CD4-positive, alpha-beta T cell (primary cell): ENCODE measurements at regions not wholly inside any gene's neighbourhood (a gene's known extent, or its start where the extent isn't known, plus 50 kb on each side); places are given as distances from the start of the nearest gene placed in this dataset.

Experiments used
- ATAC-seq: fragments of 200-7000 bp; cut with Tn5 transposase; one replicate; pipeline ENCODE4 v1.10.0; 2022; ENCODE audit warnings: mild to moderate bottlenecking; ENCODE audit not compliant: poor library complexity
- CTCF ChIA-PET: fragments of 350-600 bp; sonication (Branson Sonifier 250); formaldehyde crosslinking; loops from one replicate; lab custom pipeline; 2021; ENCODE audit warnings: antibody characterized with exemption, inconsistent platforms; lab: Charles Lee
- POLR2A ChIA-PET: fragments of 350-600 bp; sonication (Branson Sonifier 250); formaldehyde crosslinking; loops from one replicate; lab custom pipeline; 2021; ENCODE audit warnings: antibody characterized with exemption, inconsistent platforms; lab: Charles Lee
- DNase-seq, 14 experiments: peaks; one replicate each; pipeline ENCODE4 v3.0.0-alpha.2; 2013 to 2020; ENCODE audit warnings: mixed read lengths in 2 of 14
- H3K27ac ChIP-seq, 2 donors: one replicate each; pipeline versions ENCODE4 v1.5.1 to v1.7.0; 2013; ENCODE audit warnings: low read length in 2 of 2, low read depth in 1 of 2, mild to moderate bottlenecking in 1 of 2
- H3K27me3 ChIP-seq, 2 experiments: 1 replicate in 1 of 2; 2 replicates in 1 of 2; pipeline versions ENCODE4 v1.6.1 to v1.7.0; 2013; ENCODE audit warnings: low read length in 2 of 2, control low read depth in 1 of 2, mild to moderate bottlenecking in 1 of 2, moderate library complexity in 1 of 2; ENCODE audit not compliant: insufficient read depth in 2 of 2, control insufficient read depth in 1 of 2
- H3K36me3 ChIP-seq: one replicate; pipeline ENCODE4 v1.6.1; 2013; ENCODE audit warnings: low read length, control low read depth; ENCODE audit not compliant: insufficient read depth
- H3K4me1 ChIP-seq: one replicate; pipeline ENCODE4 v1.6.1; 2013; ENCODE audit warnings: low read length, control low read depth; ENCODE audit not compliant: insufficient read depth
- H3K4me3 ChIP-seq: one replicate; pipeline ENCODE4 v1.5.1; 2013; ENCODE audit warnings: mild to moderate bottlenecking, low read length, moderate library complexity
- H3K9me3 ChIP-seq, 2 experiments: 1 replicate in 1 of 2; 2 replicates in 1 of 2; pipeline versions ENCODE4 v1.6.1 to v1.7.0; 2013; ENCODE audit warnings: low read length in 2 of 2, mild to moderate bottlenecking in 2 of 2, control low read depth in 1 of 2, moderate library complexity in 1 of 2; ENCODE audit not compliant: control insufficient read depth in 1 of 2, insufficient read depth in 1 of 2
- H3K27ac Mint-ChIP-seq: one replicate; pipeline ENCODE4 v1.8.0; 2020; ENCODE audit warnings: mixed read lengths
- H3K27me3 Mint-ChIP-seq: one replicate; pipeline ENCODE4 v1.8.0; 2021; ENCODE audit warnings: mixed read lengths
- H3K36me3 Mint-ChIP-seq: one replicate; pipeline ENCODE4 v1.8.0; 2021; ENCODE audit warnings: low read depth, mixed read lengths
- H3K4me1 Mint-ChIP-seq: one replicate; pipeline ENCODE4 v1.8.0; 2021; ENCODE audit warnings: low read depth, mixed read lengths
- H3K4me3 Mint-ChIP-seq: one replicate; pipeline ENCODE4 v1.8.0; 2020; ENCODE audit warnings: mild to moderate bottlenecking, mixed read lengths
- H3K9me3 Mint-ChIP-seq: one replicate; pipeline ENCODE4 v1.8.0; 2020; ENCODE audit warnings: mixed read lengths
- CTCF ChIP-seq: fragments of 200-600 bp; IDR thresholded peaks from one replicate; pipeline ENCODE4 v1.8.0; 2022; ENCODE audit warnings: antibody characterized with exemption, mild to moderate bottlenecking
- intact Hi-C, 2 experiments: fragments of 100-400 bp; cut with DNase I in 1 of 2; cut with micrococcal nuclease in 1 of 2; formaldehyde crosslinking; loops; one replicate each; pipeline versions ENCODE4 v1.15.1 to v1.9.0; 2023 to 2025; cut with DNase I, micrococcal nuclease

GRCh38 chr13:42487221-42487620 is 86.7 kb upstream of the TNFSF11 start:
- no peak overlapping the region for H3K4me3 ChIP-seq
- no peak for TF ChIP-seq CTCF
- POLR2A ChIA-PET = no interaction called here
- Mint-ChIP-seq H3K4me3 (no peak overlapping the region), H3K4me1 (no peaks in the 10 kb centered on the region), H3K27ac (no peak overlapping the region), H3K36me3 (no peaks in the 10 kb centered on the region), H3K9me3 (no peaks in the 10 kb centered on the region), H3K27me3 (no peaks in the 10 kb centered on the region)
- H3K27me3 ChIP-seq = no peaks in the 10 kb centered on the region
- DNase-seq = no peak
- H3K4me1 ChIP-seq = no peaks in the 10 kb centered on the region
- H3K27ac ChIP-seq = no peak overlapping the region
- CTCF ChIA-PET = no interaction called here
- intact Hi-C loops = no loop called here
- H3K36me3 ChIP-seq = no peaks in the 10 kb centered on the region
- ATAC-seq = no peak
- no peaks in the 10 kb centered on the region for H3K9me3 ChIP-seq

- ATAC-seq = no peak
- no peaks in the 10 kb centered on the region for H3K9me3 ChIP-seq
- H3K27ac ChIP-seq = no peak overlapping the region
- no peaks in the 10 kb centered on the region for H3K36me3 Mint-ChIP-seq
- no peaks in the 10 kb centered on the region for H3K27me3 ChIP-seq
- CTCF ChIA-PET = no interaction called here
- no peaks in the 10 kb centered on the region for H3K36me3 ChIP-seq
- no peaks in the 10 kb centered on the region for H3K9me3 Mint-ChIP-seq
- H3K4me1 Mint-ChIP-seq = peaks cover 21% of the 10 kb centered on the region
- H3K27ac Mint-ChIP-seq = no peak overlapping the region
- H3K4me1 ChIP-seq = peaks cover 10% of the 10 kb centered on the region
- intact Hi-C loops = no loop called here
- H3K4me3 Mint-ChIP-seq = no peak overlapping the region
- no peaks in the 10 kb centered on the region for H3K27me3 Mint-ChIP-seq
- POLR2A ChIA-PET = no interaction called here
- no peak for DNase-seq
- no peak for TF ChIP-seq CTCF
- no peak overlapping the region for H3K4me3 ChIP-seq
These were observed 83.3 kb upstream of the TNFSF11 start for GRCh38 chr13:42490676-42491075.

GRCh38 chr13:42492372-42492920 is 81.5 kb upstream of the TNFSF11 start:
- Mint-ChIP-seq H3K4me1 (peaks cover 21% of the 10 kb centered on the region), H3K27me3 (no peaks in the 10 kb centered on the region), H3K9me3 (no peaks in the 10 kb centered on the region), H3K27ac (no peak overlapping the region), H3K4me3 (no peak overlapping the region), H3K36me3 (no peaks in the 10 kb centered on the region)
- intact Hi-C loops = no loop called here
- no peak for TF ChIP-seq CTCF
- ChIA-PET CTCF (no interaction called here), POLR2A (no interaction called here)
- Histone ChIP-seq H3K27ac (no peak overlapping the region), H3K9me3 (no peaks in the 10 kb centered on the region), H3K4me1 (peaks cover 13% of the 10 kb centered on the region), H3K36me3 (no peaks in the 10 kb centered on the region), H3K27me3 (no peaks in the 10 kb centered on the region), H3K4me3 (no peak overlapping the region)
- DNase-seq (no peak), ATAC-seq (no peak)
